ENCODE measurements at regions not wholly inside any gene's neighbourhood (a gene's known extent, or its start where the extent isn't known, plus 50 kb on each side); places are given as distances from the start of the nearest gene placed in this dataset.

DNA sequence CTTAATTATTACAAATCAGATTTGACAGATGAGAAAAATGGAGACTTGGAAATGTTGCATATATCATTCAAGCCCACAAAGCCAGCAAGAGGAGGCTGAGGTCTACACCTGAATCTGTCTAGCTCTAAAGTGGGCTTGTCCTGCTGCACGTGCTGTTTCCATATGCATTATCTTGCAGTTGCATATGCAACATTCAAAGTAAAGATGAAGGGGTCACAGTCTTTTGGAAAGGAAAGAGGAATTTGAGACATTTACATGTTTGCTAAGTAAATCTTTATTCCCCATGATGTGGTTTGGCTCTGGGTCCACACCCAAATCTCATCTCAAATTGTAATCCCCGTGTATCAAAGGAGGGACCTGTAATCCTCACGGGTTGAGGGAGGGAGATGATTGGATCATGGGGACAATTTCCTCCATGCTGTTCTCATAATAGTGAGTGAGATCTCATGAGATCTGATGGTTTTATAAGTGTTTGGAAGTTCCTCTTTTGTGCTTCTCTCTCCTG is 98.3 kb downstream of the BACH1 start:
- Mint-ChIP-seq H3K4me3 (no peak overlapping the region), H3K4me1 (ENCODE audit: low read depth) (no peaks in the 10 kb centered on the region), H3K27ac (no peak overlapping the region), H3K9me3 (peaks cover 18% of the 10 kb centered on the region), H3K36me3 (ENCODE audit: low read depth) (peaks cover 7% of the 10 kb centered on the region), H3K27me3 (ENCODE audit: low read depth) (no peaks in the 10 kb centered on the region)

DNA sequence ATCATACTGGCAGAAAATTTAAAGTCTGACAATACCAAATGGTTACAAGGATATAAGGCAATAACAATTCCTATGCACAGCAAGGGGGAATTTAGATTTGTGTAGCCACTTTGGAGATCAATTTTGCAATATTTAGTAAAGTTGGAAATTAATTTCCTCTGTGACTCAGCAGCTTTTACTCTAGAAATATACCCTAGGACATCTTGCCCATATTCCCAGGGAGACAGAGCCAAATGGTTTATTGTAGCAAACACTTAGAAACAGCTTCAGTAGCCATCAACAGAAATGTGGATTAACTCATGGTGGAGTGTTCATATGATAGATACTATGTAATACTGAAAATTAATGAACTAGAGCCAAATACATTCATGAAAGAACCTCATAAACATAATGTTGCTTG is 104.6 kb downstream of the BACH1 start:
- H3K4me1 Mint-ChIP-seq (ENCODE audit: low read depth) = peaks cover 7% of the 10 kb centered on the region
- H3K36me3 Mint-ChIP-seq (ENCODE audit: low read depth) = peaks cover 7% of the 10 kb centered on the region
- no peaks in the 10 kb centered on the region for H3K27me3 Mint-ChIP-seq (ENCODE audit: low read depth)
- no peak overlapping the region for H3K4me3 Mint-ChIP-seq
- H3K27ac Mint-ChIP-seq = no peak overlapping the region
- peaks cover 23% of the 10 kb centered on the region for H3K9me3 Mint-ChIP-seq

DNA sequence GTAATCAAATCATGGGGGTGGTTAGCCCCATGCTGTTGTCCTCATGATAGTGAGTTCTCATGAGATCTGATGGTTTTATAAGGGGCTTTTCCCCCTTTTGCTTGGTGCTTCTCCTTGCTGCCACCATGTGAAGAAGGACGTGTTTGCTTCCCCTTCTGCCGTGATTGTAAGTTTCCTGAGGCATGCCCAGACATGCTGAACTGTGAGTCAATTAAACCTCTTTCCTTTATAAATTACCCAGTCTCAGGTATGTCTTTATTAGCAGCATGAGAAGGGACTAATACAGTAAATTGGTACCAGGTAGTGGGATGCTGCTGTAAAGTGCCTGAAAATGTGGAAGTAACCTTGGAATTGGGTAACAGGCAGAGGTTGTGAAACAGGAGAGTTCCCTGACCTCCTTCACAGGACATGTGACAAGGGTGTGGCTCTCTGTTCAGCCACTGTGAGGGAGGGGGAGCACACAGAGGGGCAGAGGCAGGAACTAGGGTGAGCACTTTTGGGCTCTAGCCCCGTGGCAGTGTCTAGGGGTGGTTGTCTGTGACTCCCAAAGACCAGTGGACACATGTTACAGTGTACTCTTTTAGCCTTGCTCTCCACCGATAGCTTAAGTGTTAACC is 105.3 kb downstream of the BACH1 start:
- Mint-ChIP-seq H3K27me3 (ENCODE audit: low read depth) (no peaks in the 10 kb centered on the region), H3K36me3 (ENCODE audit: low read depth) (peaks cover 3% of the 10 kb centered on the region), H3K4me1 (ENCODE audit: low read depth) (peaks cover 7% of the 10 kb centered on the region), H3K4me3 (no peak overlapping the region), H3K27ac (no peak overlapping the region), H3K9me3 (peaks cover 17% of the 10 kb centered on the region)

GRCh38 chr21:29405503-29406122 is 106.9 kb downstream of the BACH1 start:
- H3K4me1 Mint-ChIP-seq (ENCODE audit: low read depth) = peaks cover 7% of the 10 kb centered on the region

GRCh38 chr21:29406385-29406784 is 107.7 kb downstream of the BACH1 start:
- Mint-ChIP-seq H3K27ac (no peak overlapping the region), H3K36me3 (ENCODE audit: low read depth) (no peaks in the 10 kb centered on the region), H3K27me3 (ENCODE audit: low read depth) (no peaks in the 10 kb centered on the region), H3K4me3 (no peak overlapping the region), H3K4me1 (ENCODE audit: low read depth) (peaks cover 7% of the 10 kb centered on the region), H3K9me3 (peaks cover 5% of the 10 kb centered on the region)

More at GRCh38 chr21:29405503-29406122, 106.9 kb downstream of the BACH1 start:
- H3K27ac Mint-ChIP-seq = no peak overlapping the region
- peaks cover under 1% of the 10 kb centered on the region for H3K36me3 Mint-ChIP-seq (ENCODE audit: low read depth)
- no peaks in the 10 kb centered on the region for H3K27me3 Mint-ChIP-seq (ENCODE audit: low read depth)
- H3K4me3 Mint-ChIP-seq = no peak overlapping the region
- H3K9me3 Mint-ChIP-seq = peaks cover 6% of the 10 kb centered on the region

GRCh38 chr21:29407571-29407970 is 108.8 kb downstream of the BACH1 start:
- H3K27me3 Mint-ChIP-seq (ENCODE audit: low read depth) = no peaks in the 10 kb centered on the region
- H3K4me1 Mint-ChIP-seq (ENCODE audit: low read depth) = peaks cover 7% of the 10 kb centered on the region
- no peak overlapping the region for H3K27ac Mint-ChIP-seq
- peaks cover 5% of the 10 kb centered on the region for H3K9me3 Mint-ChIP-seq
- H3K4me3 Mint-ChIP-seq = no peak overlapping the region
- no peaks in the 10 kb centered on the region for H3K36me3 Mint-ChIP-seq (ENCODE audit: low read depth)

GRCh38 chr21:29413683-29414082 is 115.0 kb downstream of the BACH1 start:
- H3K27ac Mint-ChIP-seq = no peak overlapping the region
- H3K9me3 Mint-ChIP-seq = no peaks in the 10 kb centered on the region
- H3K4me3 Mint-ChIP-seq = no peak overlapping the region
- no peaks in the 10 kb centered on the region for H3K36me3 Mint-ChIP-seq (ENCODE audit: low read depth)
- no peaks in the 10 kb centered on the region for H3K27me3 Mint-ChIP-seq (ENCODE audit: low read depth)
- no peaks in the 10 kb centered on the region for H3K4me1 Mint-ChIP-seq (ENCODE audit: low read depth)

- no peak overlapping the region for H3K27ac Mint-ChIP-seq
These were observed 117.5 kb downstream of the BACH1 start for GRCh38 chr21:29416268-29416667.

GRCh38 chr21:29418813-29419212 is 120.1 kb downstream of the BACH1 start:
- Mint-ChIP-seq H3K36me3 (ENCODE audit: low read depth) (no peaks in the 10 kb centered on the region), H3K27ac (no peak overlapping the region), H3K4me1 (ENCODE audit: low read depth) (no peaks in the 10 kb centered on the region), H3K27me3 (ENCODE audit: low read depth) (no peaks in the 10 kb centered on the region), H3K4me3 (no peak overlapping the region), H3K9me3 (no peaks in the 10 kb centered on the region)

More at GRCh38 chr21:29416268-29416667, 117.5 kb downstream of the BACH1 start:
- no peaks in the 10 kb centered on the region for H3K9me3 Mint-ChIP-seq
- no peaks in the 10 kb centered on the region for H3K27me3 Mint-ChIP-seq (ENCODE audit: low read depth)
- no peaks in the 10 kb centered on the region for H3K4me1 Mint-ChIP-seq (ENCODE audit: low read depth)
- H3K4me3 Mint-ChIP-seq = no peak overlapping the region
- H3K36me3 Mint-ChIP-seq (ENCODE audit: low read depth) = no peaks in the 10 kb centered on the region

DNA sequence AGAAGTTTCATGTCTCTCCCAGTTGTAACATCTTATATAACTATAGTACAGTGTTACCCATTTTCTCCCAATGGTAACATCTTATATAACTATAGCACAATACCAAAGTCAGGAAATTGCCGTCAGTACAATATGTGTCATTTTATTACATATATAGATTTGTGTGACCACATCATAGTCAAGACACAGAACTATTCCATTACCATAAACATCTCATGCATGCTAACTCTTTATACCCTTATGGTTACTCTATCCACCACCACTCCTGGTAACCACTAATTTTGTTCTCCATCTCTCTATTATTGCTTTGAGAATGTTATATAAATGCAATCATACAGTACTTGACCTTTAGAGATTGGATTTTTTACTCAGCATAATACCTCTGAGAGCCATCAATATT is 120.7 kb downstream of the BACH1 start:
- no peak overlapping the region for H3K27ac Mint-ChIP-seq
- H3K27me3 Mint-ChIP-seq (ENCODE audit: low read depth) = no peaks in the 10 kb centered on the region
- no peak overlapping the region for H3K4me3 Mint-ChIP-seq

DNA sequence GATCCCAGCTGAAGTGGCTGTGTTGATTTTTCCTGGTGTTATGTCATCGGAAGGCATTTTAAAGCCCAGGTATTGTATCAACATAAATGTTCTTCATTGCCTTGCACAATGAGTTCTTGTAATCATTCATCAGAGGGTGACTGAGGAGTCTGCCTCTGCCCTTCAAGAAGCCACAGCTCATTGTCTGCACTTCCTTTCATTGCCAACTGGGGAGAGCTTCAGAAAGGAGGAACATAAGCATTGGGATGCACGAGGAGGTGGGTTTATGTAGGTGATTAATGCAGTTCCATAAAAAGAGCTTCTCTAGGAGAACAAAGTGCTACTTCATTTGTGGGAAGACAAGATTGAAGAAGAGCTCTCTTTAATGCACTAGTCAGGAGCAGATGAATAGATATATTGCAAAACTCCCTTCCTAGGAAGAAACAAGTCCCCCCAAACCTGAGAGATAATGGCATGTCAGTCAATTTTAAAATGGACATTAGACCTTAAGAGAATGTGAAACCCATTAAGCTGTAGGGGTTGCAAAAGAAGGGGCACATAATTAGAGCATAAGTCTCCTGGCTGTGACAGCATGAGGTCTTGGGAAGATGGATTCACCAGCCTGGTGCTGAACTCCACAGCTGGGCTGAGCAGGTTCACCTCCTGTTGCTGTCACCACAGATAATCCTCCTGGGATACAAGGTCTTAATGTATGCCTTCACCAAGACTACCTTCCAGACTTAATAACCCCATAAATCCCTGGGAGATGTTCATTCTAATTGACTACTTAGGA is 124.6 kb downstream of the BACH1 start:
- H3K9me3 Mint-ChIP-seq = no peaks in the 10 kb centered on the region
- H3K4me3 Mint-ChIP-seq = no peak overlapping the region
- H3K36me3 Mint-ChIP-seq (ENCODE audit: low read depth) = no peaks in the 10 kb centered on the region
- H3K4me1 Mint-ChIP-seq (ENCODE audit: low read depth) = no peaks in the 10 kb centered on the region
- H3K27ac Mint-ChIP-seq = no peak overlapping the region
- no peaks in the 10 kb centered on the region for H3K27me3 Mint-ChIP-seq (ENCODE audit: low read depth)

More for the DNA sequence above, 120.7 kb downstream of the BACH1 start:
- Mint-ChIP-seq H3K4me1 (ENCODE audit: low read depth) (no peaks in the 10 kb centered on the region), H3K9me3 (no peaks in the 10 kb centered on the region), H3K36me3 (ENCODE audit: low read depth) (no peaks in the 10 kb centered on the region)

GRCh38 chr21:29424728-29425127 is 126.0 kb downstream of the BACH1 start:
- Mint-ChIP-seq H3K4me3 (no peak overlapping the region), H3K27me3 (ENCODE audit: low read depth) (no peaks in the 10 kb centered on the region), H3K27ac (no peak overlapping the region), H3K4me1 (ENCODE audit: low read depth) (no peaks in the 10 kb centered on the region), H3K9me3 (no peaks in the 10 kb centered on the region), H3K36me3 (ENCODE audit: low read depth) (no peaks in the 10 kb centered on the region)

DNA sequence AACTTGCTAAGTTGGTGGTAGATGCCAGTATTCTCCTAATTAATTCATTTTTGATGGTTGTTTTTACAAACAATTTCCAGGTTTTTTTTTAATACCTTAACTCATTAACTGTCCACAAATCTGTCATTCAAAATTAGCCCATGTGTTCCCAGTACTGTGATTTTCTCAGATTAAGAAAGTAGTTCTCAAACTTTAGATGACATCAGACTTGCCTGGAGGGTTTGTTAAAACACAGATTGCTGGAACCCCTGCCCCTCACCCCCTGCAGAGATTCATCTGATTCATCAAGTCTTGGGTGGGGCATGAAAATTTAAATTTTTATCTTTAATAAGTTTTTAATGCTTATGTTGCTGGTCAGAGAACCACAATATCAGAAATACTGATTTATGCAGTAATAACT is 130.5 kb downstream of the BACH1 start:
- H3K9me3 Mint-ChIP-seq = no peaks in the 10 kb centered on the region
- no peaks in the 10 kb centered on the region for H3K36me3 Mint-ChIP-seq (ENCODE audit: low read depth)
- H3K4me1 Mint-ChIP-seq (ENCODE audit: low read depth) = peaks cover 6% of the 10 kb centered on the region
- no peaks in the 10 kb centered on the region for H3K27me3 Mint-ChIP-seq (ENCODE audit: low read depth)
- no peak overlapping the region for H3K27ac Mint-ChIP-seq
- H3K4me3 Mint-ChIP-seq = no peak overlapping the region

GRCh38 chr21:29430030-29430429 is 131.3 kb downstream of the BACH1 start:
- Mint-ChIP-seq H3K27ac (no peak overlapping the region), H3K27me3 (ENCODE audit: low read depth) (no peaks in the 10 kb centered on the region), H3K4me1 (ENCODE audit: low read depth) (peaks cover 9% of the 10 kb centered on the region), H3K4me3 (no peak overlapping the region), H3K36me3 (ENCODE audit: low read depth) (no peaks in the 10 kb centered on the region), H3K9me3 (no peaks in the 10 kb centered on the region)

DNA sequence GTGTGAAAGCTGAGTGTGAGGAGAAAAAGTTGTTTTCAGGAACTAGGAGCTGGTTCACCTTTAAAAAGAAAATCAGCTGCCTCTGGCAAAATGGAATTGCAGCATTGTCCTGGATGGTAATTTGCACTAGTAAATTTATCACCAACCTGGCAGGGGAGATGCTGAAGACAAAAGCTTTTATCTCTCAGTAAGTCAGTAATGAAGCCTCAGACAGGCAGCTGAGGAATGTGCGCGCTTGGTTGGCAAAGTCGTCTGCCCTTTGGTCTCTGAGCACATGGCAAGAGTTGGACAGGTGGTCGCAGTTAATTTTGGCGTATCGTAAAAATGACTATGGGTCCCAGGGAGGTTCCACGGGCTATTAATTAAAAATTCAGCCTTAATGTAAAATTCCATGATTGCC is 131.9 kb downstream of the BACH1 start:
- peaks cover 9% of the 10 kb centered on the region for H3K4me1 Mint-ChIP-seq (ENCODE audit: low read depth)
- no peaks in the 10 kb centered on the region for H3K27me3 Mint-ChIP-seq (ENCODE audit: low read depth)
- no peak overlapping the region for H3K4me3 Mint-ChIP-seq
- H3K9me3 Mint-ChIP-seq = no peaks in the 10 kb centered on the region
- H3K36me3 Mint-ChIP-seq (ENCODE audit: low read depth) = no peaks in the 10 kb centered on the region
- H3K27ac Mint-ChIP-seq = no peak overlapping the region

Measured in T-helper 1 cell treated with Interleukin-12 subunit alpha and Interleukin-12 subunit beta and Interleukin-4 antibody, amounts not matched to agents 30 μg/mL and 1 μg/mL, for 36 hours (primary cell).